GM23248 (cell line): ENCODE measurements at regions not wholly inside any gene's neighbourhood (a gene's known extent, or its start where the extent isn't known, plus 50 kb on each side); places are given as distances from the start of the nearest gene placed in this dataset.

Experiments
- DNase-seq: peaks from one replicate; pipeline ENCODE4 v3.0.0-alpha.2; 2015
- H2AFZ ChIP-seq: fragments of 200-600 bp; sonication (generic); 2 replicates; pipeline ENCODE4 v1.6.1; 2016; ENCODE audit warnings: antibody characterized with exemption
- H3F3A ChIP-seq: fragments of 200-600 bp; sonication (generic); 2 replicates; pipeline ENCODE4 v1.6.1; 2016; ENCODE audit warnings: mild to moderate bottlenecking, antibody characterized with exemption, mixed run types; ENCODE audit not compliant: insufficient read depth
- H3K27ac ChIP-seq: fragments of 200-600 bp; sonication (generic); 2 replicates; pipeline ENCODE4 v1.5.1; 2016; ENCODE audit warnings: mild to moderate bottlenecking
- H3K27me3 ChIP-seq: fragments of 200-600 bp; sonication (generic); replicated peaks from 2 replicates; pipeline ENCODE4 v1.6.1; 2016; ENCODE audit warnings: mild to moderate bottlenecking; ENCODE audit not compliant: insufficient read depth
- H3K36me3 ChIP-seq: fragments of 200-600 bp; sonication (generic); 2 replicates; pipeline ENCODE4 v1.6.1; 2016; ENCODE audit warnings: low read depth, mild to moderate bottlenecking
- H3K4me1 ChIP-seq: fragments of 200-600 bp; sonication (generic); 2 replicates; pipeline ENCODE4 v1.6.1; 2016; ENCODE audit warnings: mild to moderate bottlenecking; ENCODE audit not compliant: insufficient read depth
- H3K4me2 ChIP-seq: fragments of 200-600 bp; sonication (generic); one replicate; pipeline ENCODE4 v1.6.1; 2016; ENCODE audit warnings: mild to moderate bottlenecking; ENCODE audit not compliant: unreplicated experiment
- H3K4me3 ChIP-seq: fragments of 200-600 bp; sonication (generic); 2 replicates; pipeline ENCODE4 v1.5.1; 2016; ENCODE audit warnings: mild to moderate bottlenecking
- H3K79me2 ChIP-seq: fragments of 200-600 bp; sonication (generic); 2 replicates; pipeline ENCODE4 v1.6.1; 2016; ENCODE audit warnings: mild to moderate bottlenecking; ENCODE audit not compliant: insufficient read depth
- H3K9ac ChIP-seq: fragments of 200-600 bp; sonication (generic); 2 replicates; pipeline ENCODE4 v1.6.1; 2016; ENCODE audit warnings: mild to moderate bottlenecking
- H3K9me2 ChIP-seq: fragments of 200-600 bp; sonication (generic); 2 replicates; pipeline ENCODE4 v1.6.1; 2016; ENCODE audit warnings: mixed run types, mild to moderate bottlenecking, moderate library complexity; ENCODE audit not compliant: insufficient read depth
- H3K9me3 ChIP-seq: fragments of 200-600 bp; sonication (generic); one replicate; pipeline ENCODE4 v1.6.1; 2017; ENCODE audit warnings: low read depth
- H4K20me1 ChIP-seq: fragments of 200-600 bp; sonication (generic); 2 replicates; pipeline ENCODE4 v1.6.0; 2016; ENCODE audit not compliant: insufficient read depth
- EZH2 ChIP-seq: fragments of 200-600 bp; sonication (generic); IDR thresholded peaks from 2 replicates; pipeline ENCODE4 v1.6.1; 2018; ENCODE audit warnings: antibody characterized with exemption, mild to moderate bottlenecking; ENCODE audit not compliant: insufficient read depth, poor library complexity, severe bottlenecking
- EZH2phosphoT487 ChIP-seq: fragments of 200-600 bp; sonication (generic); IDR thresholded peaks from 2 replicates; pipeline ENCODE4 v1.6.1; 2018; ENCODE audit warnings: antibody characterized with exemption, moderate library complexity, mild to moderate bottlenecking, low read depth; ENCODE audit not compliant: insufficient read depth
- WGBS, 2 experiments: methylation state at CpG; one replicate each; pipeline ENCODE4 v1.1.6; 2015 to 2017; ENCODE audit warnings: low lambda C conversion rate in 2 of 2, low coverage in 1 of 2; ENCODE audit errors: missing lambda C conversion rate in 2 of 2; 5-methylcytosine and 5-hydroxymethylcytosine counted together
- in situ Hi-C: fragments of 300-500 bp; cut with MboI; formaldehyde crosslinking; loops from 2 replicates; pipeline ENCODE4 v1.15.0; 2020

DNA sequence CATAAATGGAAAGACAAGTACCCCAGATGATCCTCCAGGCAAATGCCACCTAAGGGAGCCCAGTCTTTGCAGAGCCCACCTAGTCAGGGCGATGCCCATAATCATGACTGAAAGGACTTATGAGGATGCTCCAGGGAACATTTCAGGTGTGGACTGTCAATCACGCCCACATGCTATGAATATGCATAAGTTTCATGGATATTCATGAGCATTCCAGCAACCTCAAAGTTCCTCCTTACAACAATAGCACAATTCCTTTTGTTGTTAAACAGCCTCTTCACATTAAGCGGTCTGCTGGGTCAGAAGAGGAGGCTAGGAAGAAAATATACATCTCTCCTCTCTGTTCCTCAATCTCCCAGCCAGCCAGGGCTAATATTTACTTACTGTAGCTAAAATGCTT lies 161.6 kb downstream of the C5orf15 start:
- WGBS, 2 experiments, result 31 to 58% methylated on average over 3 of the region's 3 CpGs
- Histone ChIP-seq H3K4me3 (no peak overlapping the region), H3K4me1 (no peaks in the 10 kb centered on the region), H3K9me2 (no peaks in the 10 kb centered on the region), H4K20me1 (no peaks in the 10 kb centered on the region), H3K9ac (no peak overlapping the region), H3K27me3 (peaks cover 9% of the 10 kb centered on the region; the same call in 1 of the 2 replicates), H3F3A (no peaks in the 10 kb centered on the region), H3K36me3 (no peaks in the 10 kb centered on the region), H3K27ac (no peak overlapping the region), H3K4me2 (no peak overlapping the region), H2AFZ (no peak overlapping the region), H3K79me2 (no peaks in the 10 kb centered on the region), H3K9me3 (no peaks in the 10 kb centered on the region)
- in situ Hi-C loops, result no loop called here
- no peak for DNase-seq
- TF ChIP-seq EZH2 (no peak), EZH2phosphoT487 (no peak)

- WGBS, 2 experiments, result 19 to 20% methylated on average over 8 of the region's 8 CpGs
- Histone ChIP-seq H3K9me3 (no peaks in the 10 kb centered on the region), H3K27me3 (no peaks in the 10 kb centered on the region; the same call in 1 of the 2 replicates), H2AFZ (no peak overlapping the region), H3K4me1 (no peaks in the 10 kb centered on the region), H3F3A (no peaks in the 10 kb centered on the region), H3K9me2 (no peaks in the 10 kb centered on the region), H3K9ac (no peak overlapping the region), H3K27ac (no peak overlapping the region), H3K79me2 (no peaks in the 10 kb centered on the region), H3K36me3 (no peaks in the 10 kb centered on the region), H3K4me3 (no peak overlapping the region), H3K4me2 (no peak overlapping the region), H4K20me1 (no peaks in the 10 kb centered on the region)
- DNase-seq, result peak; percentile 54
- TF ChIP-seq EZH2, result no peak
- no peak for TF ChIP-seq EZH2phosphoT487
- in situ Hi-C loops, result no loop called here
Measured at GRCh38 chr5:133801955-133802751, 166.3 kb downstream of the C5orf15 start.

GRCh38 chr5:133801431-133801830 lies 167.0 kb downstream of the C5orf15 start:
- in situ Hi-C loops, result no loop called here
- WGBS, 2 experiments, result 60 to 65% methylated on average over 7 of the region's 7 CpGs
- Histone ChIP-seq H3K4me1 (no peaks in the 10 kb centered on the region), H3F3A (no peaks in the 10 kb centered on the region), H3K27me3 (no peaks in the 10 kb centered on the region; the same call in 1 of the 2 replicates), H3K4me2 (no peak overlapping the region), H3K9ac (no peak overlapping the region), H4K20me1 (no peaks in the 10 kb centered on the region), H3K79me2 (no peaks in the 10 kb centered on the region), H3K36me3 (no peaks in the 10 kb centered on the region), H3K9me2 (no peaks in the 10 kb centered on the region), H3K27ac (no peak overlapping the region), H3K9me3 (no peaks in the 10 kb centered on the region), H2AFZ (no peak overlapping the region), H3K4me3 (no peak overlapping the region)
- no peak for DNase-seq
- no peak for TF ChIP-seq EZH2phosphoT487
- no peak for TF ChIP-seq EZH2

- no peaks in the 10 kb centered on the region for H3K9me2 ChIP-seq
- no peaks in the 10 kb centered on the region; the same call in 1 of the 2 replicates for H3K27me3 ChIP-seq
- H2AFZ ChIP-seq, result no peak overlapping the region
- no peaks in the 10 kb centered on the region for H3K36me3 ChIP-seq
- in situ Hi-C loops, result no loop called here
- 34 to 41% methylated on average over 8 of the region's 8 CpGs for WGBS, 2 experiments
- TF ChIP-seq EZH2phosphoT487, result no peak
- no peak for TF ChIP-seq EZH2
- no peak overlapping the region for H3K4me3 ChIP-seq
- H3K27ac ChIP-seq, result no peak overlapping the region
- no peak for DNase-seq
- no peaks in the 10 kb centered on the region for H3K4me1 ChIP-seq
- H4K20me1 ChIP-seq, result no peaks in the 10 kb centered on the region
- no peak overlapping the region for H3K9ac ChIP-seq
- no peak overlapping the region for H3K4me2 ChIP-seq
- H3F3A ChIP-seq, result no peaks in the 10 kb centered on the region
- no peaks in the 10 kb centered on the region for H3K79me2 ChIP-seq
- no peaks in the 10 kb centered on the region for H3K9me3 ChIP-seq
Measured at GRCh38 chr5:133799571-133800237, 168.7 kb downstream of the C5orf15 start.
